ENCODE measurements at regions not wholly inside any gene's neighbourhood (a gene's known extent, or its start where the extent isn't known, plus 50 kb on each side); places are given as distances from the start of the nearest gene placed in this dataset.
"Not testable (repeated sequence)": the region's sequence is repeated elsewhere in the genome, so short reads cannot be mapped to it uniquely, and the experiment has no call there.

GRCh38 chr13:69649063-69649392 is 458.6 kb upstream of the ATXN8OS start:
- H3K9me3 Mint-ChIP-seq = peaks cover 15% of the 10 kb centered on the region
- no peaks in the 10 kb centered on the region for H3K27me3 Mint-ChIP-seq
- H3K36me3 Mint-ChIP-seq (ENCODE audit: insufficient read depth) = no peaks in the 10 kb centered on the region
- H3K4me3 Mint-ChIP-seq = no peak overlapping the region
- H3K27ac Mint-ChIP-seq (ENCODE audit: low read depth) = no peak overlapping the region
- no peaks in the 10 kb centered on the region for H3K4me1 Mint-ChIP-seq
- ATAC-seq (replicated peaks; ENCODE audit: extremely low read depth, poor library complexity, severe bottlenecking) (no peak), DNase-seq (ENCODE audit: low spot score in 2 of 2) (no peak)

- ATAC-seq (replicated peaks; ENCODE audit: extremely low read depth, poor library complexity, severe bottlenecking) (no peak), DNase-seq (ENCODE audit: low spot score in 2 of 2) (no peak)
- H3K27me3 Mint-ChIP-seq = no peaks in the 10 kb centered on the region
- peaks cover 14% of the 10 kb centered on the region for H3K9me3 Mint-ChIP-seq
- H3K36me3 Mint-ChIP-seq (ENCODE audit: insufficient read depth) = no peaks in the 10 kb centered on the region
- no peak overlapping the region for H3K4me3 Mint-ChIP-seq
- no peaks in the 10 kb centered on the region for H3K4me1 Mint-ChIP-seq
- H3K27ac Mint-ChIP-seq (ENCODE audit: low read depth) = no peak overlapping the region
These were observed 459.1 kb upstream of the ATXN8OS start for GRCh38 chr13:69648340-69649062.

- Mint-ChIP-seq H3K36me3 (ENCODE audit: insufficient read depth) (no peaks in the 10 kb centered on the region), H3K27me3 (no peaks in the 10 kb centered on the region), H3K4me1 (no peaks in the 10 kb centered on the region), H3K4me3 (no peak overlapping the region), H3K27ac (ENCODE audit: low read depth) (no peak overlapping the region), H3K9me3 (peaks cover 10% of the 10 kb centered on the region)
- ATAC-seq (replicated peaks; ENCODE audit: extremely low read depth, poor library complexity, severe bottlenecking) (no peak), DNase-seq (ENCODE audit: low spot score in 2 of 2) (no peak)
These were observed 463.2 kb upstream of the ATXN8OS start for GRCh38 chr13:69644447-69644846.

DNA sequence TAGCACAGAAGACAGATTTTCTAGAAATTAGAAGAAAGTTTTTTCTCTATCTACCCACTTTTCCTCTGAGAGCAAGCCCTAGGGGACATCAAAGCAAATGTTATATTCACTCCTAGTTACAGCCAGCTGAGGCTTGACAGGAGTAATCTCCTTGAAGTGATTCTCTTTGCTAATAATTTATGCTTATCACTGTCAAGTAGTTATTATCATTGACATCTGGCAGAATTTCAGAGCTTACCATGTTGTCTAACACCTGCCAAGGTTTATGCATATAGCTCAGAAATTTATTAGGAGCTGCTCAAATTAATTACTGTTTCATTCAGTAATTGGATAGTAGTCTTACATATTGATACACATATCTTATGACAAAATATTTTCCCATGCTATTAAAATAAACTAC is 465.9 kb upstream of the ATXN8OS start:
- DNase-seq (ENCODE audit: low spot score in 2 of 2) = no peak
- Mint-ChIP-seq H3K4me1 (no peaks in the 10 kb centered on the region), H3K27me3 (no peaks in the 10 kb centered on the region), H3K9me3 (peaks cover 25% of the 10 kb centered on the region), H3K4me3 (no peak overlapping the region), H3K27ac (ENCODE audit: low read depth) (no peak overlapping the region), H3K36me3 (ENCODE audit: insufficient read depth) (no peaks in the 10 kb centered on the region)
- no peak for ATAC-seq (replicated peaks; ENCODE audit: extremely low read depth, poor library complexity, severe bottlenecking)

- H3K4me3 Mint-ChIP-seq = no peak overlapping the region
- no peaks in the 10 kb centered on the region for H3K27me3 Mint-ChIP-seq
- peaks cover 1% of the 10 kb centered on the region for H3K36me3 Mint-ChIP-seq (ENCODE audit: insufficient read depth)
- no peak overlapping the region for H3K27ac Mint-ChIP-seq (ENCODE audit: low read depth)
- peaks cover 11% of the 10 kb centered on the region for H3K9me3 Mint-ChIP-seq
- DNase-seq (ENCODE audit: low spot score in 2 of 2) = no peak
- no peaks in the 10 kb centered on the region for H3K4me1 Mint-ChIP-seq
- ATAC-seq (replicated peaks; ENCODE audit: extremely low read depth, poor library complexity, severe bottlenecking) = no peak
These were observed 474.6 kb upstream of the ATXN8OS start for GRCh38 chr13:69633044-69633443.

DNA sequence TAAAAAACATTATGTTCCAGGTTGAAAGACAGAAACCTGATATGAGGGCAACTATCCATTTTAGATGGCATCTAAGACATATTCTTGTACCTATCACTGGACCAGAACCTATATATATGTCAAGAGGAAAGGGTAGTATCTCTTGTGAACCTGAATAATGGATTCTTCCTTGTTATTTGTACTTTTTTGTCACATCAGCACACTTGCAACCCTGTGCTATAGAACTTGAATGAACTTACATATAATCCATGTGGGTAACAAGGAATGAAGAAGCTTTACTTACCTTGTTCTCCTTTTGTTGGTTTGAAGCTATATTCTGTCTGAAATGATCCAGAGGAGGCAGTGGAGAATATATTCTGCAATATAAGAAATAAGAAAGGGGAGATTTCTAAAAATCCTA is 483.7 kb upstream of the ATXN8OS start:
- H3K27ac Mint-ChIP-seq (ENCODE audit: low read depth) = no peak overlapping the region
- no peaks in the 10 kb centered on the region for H3K36me3 Mint-ChIP-seq (ENCODE audit: insufficient read depth)
- DNase-seq (ENCODE audit: low spot score in 2 of 2) (no peak), ATAC-seq (replicated peaks; ENCODE audit: extremely low read depth, poor library complexity, severe bottlenecking) (no peak)
- H3K4me1 Mint-ChIP-seq = no peaks in the 10 kb centered on the region
- H3K4me3 Mint-ChIP-seq = no peak overlapping the region
- peaks cover 33% of the 10 kb centered on the region for H3K9me3 Mint-ChIP-seq
- no peaks in the 10 kb centered on the region for H3K27me3 Mint-ChIP-seq

DNA sequence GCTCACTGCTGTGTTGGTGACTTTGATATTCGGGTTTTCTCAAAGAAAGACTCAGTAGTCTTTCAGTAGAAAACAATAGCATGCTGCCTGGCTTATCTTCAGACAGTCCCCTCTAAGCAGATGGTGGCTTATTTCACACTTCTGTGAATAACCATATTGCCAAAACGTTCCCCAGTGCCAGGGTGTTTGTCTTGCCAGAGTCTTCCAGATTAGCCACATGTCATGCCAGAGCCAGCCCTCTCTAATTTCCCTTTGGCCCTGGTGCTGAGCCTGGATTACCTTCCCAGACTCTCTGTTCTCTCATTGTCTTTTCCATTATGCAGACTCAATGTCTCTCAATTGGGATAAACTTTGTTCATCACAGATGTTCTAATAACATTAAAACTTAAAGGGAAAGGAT is 488.0 kb upstream of the ATXN8OS start:
- peaks cover 33% of the 10 kb centered on the region for H3K9me3 Mint-ChIP-seq
- no peaks in the 10 kb centered on the region for H3K36me3 Mint-ChIP-seq (ENCODE audit: insufficient read depth)
- no peaks in the 10 kb centered on the region for H3K4me1 Mint-ChIP-seq
- no peak overlapping the region for H3K27ac Mint-ChIP-seq (ENCODE audit: low read depth)
- DNase-seq (ENCODE audit: low spot score in 2 of 2) (no peak), ATAC-seq (replicated peaks; ENCODE audit: extremely low read depth, poor library complexity, severe bottlenecking) (no peak)
- no peak overlapping the region for H3K4me3 Mint-ChIP-seq
- H3K27me3 Mint-ChIP-seq = no peaks in the 10 kb centered on the region

- H3K9me3 Mint-ChIP-seq = peaks cover 29% of the 10 kb centered on the region
- no peak for ATAC-seq (replicated peaks; ENCODE audit: extremely low read depth, poor library complexity, severe bottlenecking)
- H3K27me3 Mint-ChIP-seq = no peaks in the 10 kb centered on the region
- no peak overlapping the region for H3K4me3 Mint-ChIP-seq
- H3K36me3 Mint-ChIP-seq (ENCODE audit: insufficient read depth) = no peaks in the 10 kb centered on the region
- no peak overlapping the region for H3K27ac Mint-ChIP-seq (ENCODE audit: low read depth)
- DNase-seq (ENCODE audit: low spot score in 2 of 2) = no peak
- no peaks in the 10 kb centered on the region for H3K4me1 Mint-ChIP-seq
These were observed 488.8 kb upstream of the ATXN8OS start for GRCh38 chr13:69618838-69619237.

GRCh38 chr13:69618393-69618792 is 489.2 kb upstream of the ATXN8OS start:
- DNase-seq (ENCODE audit: low spot score in 2 of 2) (no peak), ATAC-seq (replicated peaks; ENCODE audit: extremely low read depth, poor library complexity, severe bottlenecking) (no peak)
- peaks cover 29% of the 10 kb centered on the region for H3K9me3 Mint-ChIP-seq
- no peak overlapping the region for H3K4me3 Mint-ChIP-seq
- H3K4me1 Mint-ChIP-seq = no peaks in the 10 kb centered on the region
- no peak overlapping the region for H3K27ac Mint-ChIP-seq (ENCODE audit: low read depth)
- no peaks in the 10 kb centered on the region for H3K27me3 Mint-ChIP-seq
- no peaks in the 10 kb centered on the region for H3K36me3 Mint-ChIP-seq (ENCODE audit: insufficient read depth)

DNA sequence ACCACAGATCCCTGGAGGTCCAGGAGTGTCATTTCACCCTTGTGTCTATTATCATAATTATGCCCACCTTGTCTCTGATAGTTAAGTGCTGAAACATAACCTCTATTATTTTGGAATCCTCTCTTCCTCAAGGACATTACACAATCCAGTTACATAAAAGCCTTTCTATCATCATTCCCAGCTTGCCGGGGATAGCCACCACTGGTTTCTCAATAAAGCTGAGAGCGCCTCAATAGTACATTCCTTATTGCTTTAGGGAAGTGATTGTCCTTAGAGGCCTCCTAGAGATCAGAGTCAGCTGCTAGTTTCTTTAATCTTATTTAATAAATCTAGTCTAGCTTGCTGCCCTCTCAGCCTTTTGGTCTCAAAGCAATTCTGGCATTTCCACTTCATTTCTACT is 490.0 kb upstream of the ATXN8OS start:
- ATAC-seq (replicated peaks; ENCODE audit: extremely low read depth, poor library complexity, severe bottlenecking) = no peak
- Mint-ChIP-seq H3K9me3 (peaks cover 29% of the 10 kb centered on the region), H3K27me3 (no peaks in the 10 kb centered on the region), H3K36me3 (ENCODE audit: insufficient read depth) (no peaks in the 10 kb centered on the region), H3K27ac (ENCODE audit: low read depth) (no peak overlapping the region), H3K4me1 (no peaks in the 10 kb centered on the region), H3K4me3 (no peak overlapping the region)
- no peak for DNase-seq (ENCODE audit: low spot score in 2 of 2)

GRCh38 chr13:69616396-69616795 is 491.2 kb upstream of the ATXN8OS start:
- Mint-ChIP-seq H3K27ac (ENCODE audit: low read depth) (no peak overlapping the region), H3K4me1 (no peaks in the 10 kb centered on the region), H3K9me3 (peaks cover 29% of the 10 kb centered on the region), H3K36me3 (ENCODE audit: insufficient read depth) (no peaks in the 10 kb centered on the region), H3K4me3 (no peak overlapping the region), H3K27me3 (no peaks in the 10 kb centered on the region)
- ATAC-seq (replicated peaks; ENCODE audit: extremely low read depth, poor library complexity, severe bottlenecking) = no peak
- DNase-seq (ENCODE audit: low spot score in 2 of 2) = no peak

DNA sequence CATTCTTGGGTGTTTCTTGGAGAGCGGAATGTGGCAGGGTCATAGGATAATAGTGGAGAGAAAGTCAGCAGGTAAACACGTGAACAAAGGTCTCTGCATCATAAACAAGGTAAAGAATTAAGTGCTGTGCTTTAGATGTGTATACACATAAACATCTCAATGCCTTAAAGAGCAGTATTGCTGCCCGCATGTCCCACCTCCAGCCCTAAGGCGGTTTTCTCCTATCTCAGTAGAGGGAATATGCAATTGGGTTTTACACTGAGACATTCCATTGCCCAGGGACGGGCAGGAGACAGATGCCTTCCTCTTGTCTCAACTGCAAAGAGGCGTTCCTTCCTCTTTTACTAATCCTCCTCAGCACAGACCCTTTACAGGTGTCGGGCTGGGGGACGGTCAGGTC is 492.6 kb upstream of the ATXN8OS start:
- H3K36me3 Mint-ChIP-seq (ENCODE audit: insufficient read depth); ATAC-seq (replicated peaks; ENCODE audit: extremely low read depth, poor library complexity, severe bottlenecking); DNase-seq (ENCODE audit: low spot score in 2 of 2); H3K27ac Mint-ChIP-seq (ENCODE audit: low read depth); H3K4me3 Mint-ChIP-seq; H3K27me3 Mint-ChIP-seq; H3K4me1 Mint-ChIP-seq: not testable (repeated sequence)
- peaks cover 23% of the 10 kb centered on the region for H3K9me3 Mint-ChIP-seq

DNA sequence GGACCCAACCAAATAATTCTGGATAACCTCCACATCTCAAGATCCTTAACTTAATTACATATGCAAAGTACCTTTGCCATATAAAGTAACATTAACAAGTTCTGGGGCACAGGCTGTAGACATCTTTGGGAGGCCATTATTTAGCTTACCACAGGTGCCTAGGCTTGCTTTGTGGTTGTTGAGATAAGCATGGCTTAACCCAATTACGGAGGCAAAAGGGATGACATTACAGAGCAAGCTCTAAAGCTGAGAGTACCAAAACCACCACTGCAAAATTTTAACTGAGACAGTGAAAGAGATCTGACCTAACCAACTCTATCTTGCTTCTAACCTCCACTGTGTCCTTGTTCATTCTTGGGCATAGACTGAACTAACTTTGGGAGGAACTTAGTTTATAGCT is 502.9 kb upstream of the ATXN8OS start:
- Mint-ChIP-seq H3K9me3 (peaks cover 16% of the 10 kb centered on the region), H3K27ac (ENCODE audit: low read depth) (no peak overlapping the region), H3K27me3 (no peaks in the 10 kb centered on the region), H3K4me1 (no peaks in the 10 kb centered on the region), H3K4me3 (no peak overlapping the region), H3K36me3 (ENCODE audit: insufficient read depth) (no peaks in the 10 kb centered on the region)
- ATAC-seq (replicated peaks; ENCODE audit: extremely low read depth, poor library complexity, severe bottlenecking) = no peak
- DNase-seq (ENCODE audit: low spot score in 2 of 2) = no peak
